GM12874 (cell line): ENCODE measurements at regions not wholly inside any gene's neighbourhood (a gene's known extent, or its start where the extent isn't known, plus 50 kb on each side); places are given as distances from the start of the nearest gene placed in this dataset.

Source experiments
- CTCF ChIP-seq: IDR thresholded peaks from 2 replicates; pipeline ENCODE4 v1.5.1; 2011; ENCODE audit warnings: low read depth, mild to moderate bottlenecking, control low read depth, low read length, moderate library complexity; ENCODE audit not compliant: insufficient read depth

GRCh38 chr5:54632131-54632701, 114.7 kb downstream of the SNX18 start:
- TF ChIP-seq CTCF: no peak

GRCh38 chr5:54630738-54631359, 113.3 kb downstream of the SNX18 start:
- TF ChIP-seq CTCF: no peak

GRCh38 chr5:54629115-54629514, 111.6 kb downstream of the SNX18 start:
- no peak for TF ChIP-seq CTCF

GRCh38 chr5:54628050-54628449, 110.5 kb downstream of the SNX18 start:
- TF ChIP-seq CTCF: no peak

GRCh38 chr5:54626407-54626806, 108.8 kb downstream of the SNX18 start:
- TF ChIP-seq CTCF: no peak

GRCh38 chr5:54624805-54625568, 107.4 kb downstream of the SNX18 start:
- TF ChIP-seq CTCF: no peak

GRCh38 chr5:54621709-54622108, 104.2 kb downstream of the SNX18 start:
- no peak for TF ChIP-seq CTCF
